ENCODE measurements at regions not wholly inside any gene's neighbourhood (a gene's known extent, or its start where the extent isn't known, plus 50 kb on each side); places are given as distances from the start of the nearest gene placed in this dataset.

- TF ChIP-seq POLR2AphosphoS5 (IDR thresholded peaks at IDR 0.05) (no peak), POLR2A (IDR thresholded peaks at IDR 0.05) (no peak)
These were observed 198.1 kb upstream of the LRIG3 start for GRCh38 chr12:59118356-59118755.
